ENCODE measurements at regions not wholly inside any gene's neighbourhood (a gene's known extent, or its start where the extent isn't known, plus 50 kb on each side); places are given as distances from the start of the nearest gene placed in this dataset.

- TF ChIP-seq, protein P1, sequence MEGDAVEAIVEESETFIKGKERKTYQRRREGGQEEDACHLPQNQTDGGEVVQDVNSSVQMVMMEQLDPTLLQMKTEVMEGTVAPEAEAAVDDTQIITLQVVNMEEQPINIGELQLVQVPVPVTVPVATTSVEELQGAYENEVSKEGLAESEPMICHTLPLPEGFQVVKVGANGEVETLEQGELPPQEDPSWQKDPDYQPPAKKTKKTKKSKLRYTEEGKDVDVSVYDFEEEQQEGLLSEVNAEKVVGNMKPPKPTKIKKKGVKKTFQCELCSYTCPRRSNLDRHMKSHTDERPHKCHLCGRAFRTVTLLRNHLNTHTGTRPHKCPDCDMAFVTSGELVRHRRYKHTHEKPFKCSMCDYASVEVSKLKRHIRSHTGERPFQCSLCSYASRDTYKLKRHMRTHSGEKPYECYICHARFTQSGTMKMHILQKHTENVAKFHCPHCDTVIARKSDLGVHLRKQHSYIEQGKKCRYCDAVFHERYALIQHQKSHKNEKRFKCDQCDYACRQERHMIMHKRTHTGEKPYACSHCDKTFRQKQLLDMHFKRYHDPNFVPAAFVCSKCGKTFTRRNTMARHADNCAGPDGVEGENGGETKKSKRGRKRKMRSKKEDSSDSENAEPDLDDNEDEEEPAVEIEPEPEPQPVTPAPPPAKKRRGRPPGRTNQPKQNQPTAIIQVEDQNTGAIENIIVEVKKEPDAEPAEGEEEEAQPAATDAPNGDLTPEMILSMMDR (IDR thresholded peaks at IDR 0.05; ENCODE audit: low read depth, low read length, poor library complexity, severe bottlenecking) = no peak
- no peak for TF ChIP-seq EZH2phosphoT487 (IDR thresholded peaks at IDR 0.05; ENCODE audit: borderline replicate concordance, low read length)
Measured at GRCh38 chr19:31733591-31733990, 384.4 kb upstream of the TSHZ3 start.
